Colonic mucosa (tissue), 4 donors: ENCODE measurements at regions not wholly inside any gene's neighbourhood (a gene's known extent, or its start where the extent isn't known, plus 50 kb on each side); places are given as distances from the start of the nearest gene placed in this dataset.

ENCODE experiments used
- DNase-seq: peaks from one replicate; pipeline ENCODE4 v3.0.0-alpha.2; 2020
- H3K27ac ChIP-seq: fragments of 200-600 bp; one replicate; pipeline ENCODE4 v1.8.0; 2021
- H3K27me3 ChIP-seq: fragments of 200-600 bp; one replicate; pipeline ENCODE4 v1.8.0; 2021
- H3K36me3 ChIP-seq: fragments of 200-600 bp; one replicate; pipeline ENCODE4 v1.8.0; 2021
- H3K4me1 ChIP-seq: fragments of 200-600 bp; one replicate; pipeline ENCODE4 v1.8.0; 2021; ENCODE audit warnings: mild to moderate bottlenecking
- H3K4me3 ChIP-seq: fragments of 200-600 bp; one replicate; pipeline ENCODE4 v1.8.0; 2021
- H3K9ac ChIP-seq, 2 donors: one replicate each; pipeline ENCODE4 v1.7.0; 2013; ENCODE audit warnings: control low read depth in 2 of 2, low read depth in 2 of 2, low read length in 2 of 2
- H3K9me3 ChIP-seq: fragments of 200-600 bp; one replicate; pipeline ENCODE4 v1.8.0; 2021
- CTCF ChIP-seq: fragments of 200-600 bp; IDR thresholded peaks from one replicate; pipeline ENCODE4 v1.8.0; 2022; ENCODE audit warnings: antibody characterized with exemption, mild to moderate bottlenecking
- intact Hi-C: fragments of 100-400 bp; cut with DNase I; formaldehyde crosslinking; loops from one replicate; pipeline ENCODE4 v1.14.1; 2022
- donor health status: healthy.
- donor health status: DM: no; HTN: no; CAD: no.
- donor health status: DM: no; HTN: no; CAD: no.

- H3K27ac ChIP-seq, result no peak overlapping the region
- H3K4me3 ChIP-seq, result no peak overlapping the region
- H3K4me1 ChIP-seq, result no peaks in the 10 kb centered on the region
- no peaks in the 10 kb centered on the region for H3K27me3 ChIP-seq
- intact Hi-C loops, result no loop called here
- no peak for DNase-seq
- H3K9me3 ChIP-seq, result no peaks in the 10 kb centered on the region
- H3K9ac ChIP-seq, result no peak overlapping the region
- TF ChIP-seq CTCF, result no peak
- no peaks in the 10 kb centered on the region for H3K36me3 ChIP-seq
These were observed 73.7 kb upstream of the SPANXB1 start for GRCh38 chrX:140928739-140929138.

- intact Hi-C loops, result no loop called here
- no peak for DNase-seq
- no peak overlapping the region for H3K9ac ChIP-seq
- H3K4me3 ChIP-seq, result no peak overlapping the region
- TF ChIP-seq CTCF, result no peak
- H3K27me3 ChIP-seq, result no peaks in the 10 kb centered on the region
- H3K4me1 ChIP-seq, result no peaks in the 10 kb centered on the region
- no peak overlapping the region for H3K27ac ChIP-seq
- H3K9me3 ChIP-seq, result no peaks in the 10 kb centered on the region
- no peaks in the 10 kb centered on the region for H3K36me3 ChIP-seq
These were observed 69.4 kb upstream of the SPANXB1 start for GRCh38 chrX:140933016-140933415.

GRCh38 chrX:140933874-140934655 lies 68.3 kb upstream of the SPANXB1 start:
- H3K9me3 ChIP-seq, result no peaks in the 10 kb centered on the region
- no peak overlapping the region for H3K27ac ChIP-seq
- intact Hi-C loops, result no loop called here
- TF ChIP-seq CTCF, result no peak
- H3K4me1 ChIP-seq, result no peaks in the 10 kb centered on the region
- no peak overlapping the region for H3K4me3 ChIP-seq
- no peaks in the 10 kb centered on the region for H3K27me3 ChIP-seq
- H3K9ac ChIP-seq, result no peak overlapping the region
- DNase-seq, result no peak
- H3K36me3 ChIP-seq, result no peaks in the 10 kb centered on the region

GRCh38 chrX:140943513-140943912 lies 58.9 kb upstream of the SPANXB1 start:
- no peak overlapping the region for H3K4me3 ChIP-seq
- H3K36me3 ChIP-seq, result no peaks in the 10 kb centered on the region
- DNase-seq, result no peak
- H3K27ac ChIP-seq, result no peak overlapping the region
- no peaks in the 10 kb centered on the region for H3K4me1 ChIP-seq
- intact Hi-C loops, result no loop called here
- TF ChIP-seq CTCF, result no peak
- H3K9me3 ChIP-seq, result peaks cover 1% of the 10 kb centered on the region
- H3K27me3 ChIP-seq, result no peaks in the 10 kb centered on the region
- H3K9ac ChIP-seq, result no peak overlapping the region

GRCh38 chrX:140944710-140945109 lies 57.7 kb upstream of the SPANXB1 start:
- Histone ChIP-seq H3K9me3 (peaks cover 4% of the 10 kb centered on the region), H3K4me3 (no peak overlapping the region), H3K9ac (no peak overlapping the region), H3K27ac (no peak overlapping the region), H3K27me3 (no peaks in the 10 kb centered on the region), H3K4me1 (no peaks in the 10 kb centered on the region), H3K36me3 (no peaks in the 10 kb centered on the region)
- no peak for TF ChIP-seq CTCF
- intact Hi-C loops, result no loop called here
- no peak for DNase-seq
